NCI-H128 (cell line): ENCODE measurements at regions not wholly inside any gene's neighbourhood (a gene's known extent, or its start where the extent isn't known, plus 50 kb on each side); places are given as distances from the start of the nearest gene placed in this dataset.

Source experiments
- DNase-seq: peaks from one replicate; lab custom pipeline; 2025; ENCODE audit not compliant: unreplicated experiment; lab: John Stamatoyannopoulos, UW

- DNase-seq: no peak
Measured at GRCh38 chr5:165130656-165131055, 1625.2 kb downstream of the MAT2B start.

GRCh38 chr5:165134155-165134554, 1628.7 kb downstream of the MAT2B start:
- DNase-seq: no peak

GRCh38 chr5:165135565-165135964, 1630.1 kb downstream of the MAT2B start:
- no peak for DNase-seq

- no peak for DNase-seq
Measured at GRCh38 chr5:165137701-165138100, 1632.3 kb downstream of the MAT2B start.

GRCh38 chr5:165138236-165138635, 1632.8 kb downstream of the MAT2B start:
- DNase-seq: no peak

- DNase-seq: no peak
Measured at GRCh38 chr5:165139262-165139661, 1633.8 kb downstream of the MAT2B start.

GRCh38 chr5:165139721-165140120, 1634.3 kb downstream of the MAT2B start:
- no peak for DNase-seq

- DNase-seq: no peak
Measured at GRCh38 chr5:165143741-165144140, 1638.3 kb downstream of the MAT2B start.

- no peak for DNase-seq
Measured at GRCh38 chr5:165149431-165149830, 1644.0 kb downstream of the MAT2B start.

- DNase-seq: no peak
Measured at GRCh38 chr5:165152058-165152457, 1646.6 kb downstream of the MAT2B start.

- no peak for DNase-seq
Measured at GRCh38 chr5:165157219-165157618, 1651.8 kb downstream of the MAT2B start.

- DNase-seq: no peak
Measured at GRCh38 chr5:165161204-165161603, 1655.8 kb downstream of the MAT2B start.

- no peak for DNase-seq
Measured at GRCh38 chr5:165163861-165164260, 1658.4 kb downstream of the MAT2B start.

- no peak for DNase-seq
Measured at GRCh38 chr5:165173651-165174050, 1668.2 kb downstream of the MAT2B start.

- DNase-seq: no peak
Measured at GRCh38 chr5:165175041-165175440, 1669.6 kb downstream of the MAT2B start.

- DNase-seq: no peak
Measured at GRCh38 chr5:165184183-165184582, 1678.8 kb downstream of the MAT2B start.

GRCh38 chr5:165185716-165186115, 1680.3 kb downstream of the MAT2B start:
- no peak for DNase-seq

GRCh38 chr5:165187815-165188214, 1682.4 kb downstream of the MAT2B start:
- no peak for DNase-seq

- no peak for DNase-seq
Measured at GRCh38 chr5:165188556-165189175, 1683.2 kb downstream of the MAT2B start.

GRCh38 chr5:165196961-165197360, 1691.5 kb downstream of the MAT2B start:
- DNase-seq: no peak

GRCh38 chr5:165201369-165201768, 1696.0 kb downstream of the MAT2B start:
- no peak for DNase-seq

GRCh38 chr5:165201771-165202518, 1696.5 kb downstream of the MAT2B start:
- no peak for DNase-seq

- DNase-seq: no peak
Measured at GRCh38 chr5:165202519-165202910, 1697.1 kb downstream of the MAT2B start.
